Naive thymus-derived CD8-positive, alpha-beta T cell (primary cell): ENCODE measurements at regions not wholly inside any gene's neighbourhood (a gene's known extent, or its start where the extent isn't known, plus 50 kb on each side); places are given as distances from the start of the nearest gene placed in this dataset.

Source experiments
- ATAC-seq, 2 donors: fragments of 150-1000 bp; cut with Tn5 transposase in 1 of 2; sonication (Bioruptor Pico), chemical (Tn5 transposase) in 1 of 2; 1 replicate in 1 of 2; 2 replicates in 1 of 2; pipeline ENCODE4 v1.10.0; 2021; ENCODE audit warnings: mild to moderate bottlenecking in 2 of 2, moderate library complexity in 2 of 2
- POLR2A ChIA-PET: fragments of 350-600 bp; sonication (Branson Sonifier 250); formaldehyde crosslinking; loops from one replicate; lab custom pipeline; 2021; ENCODE audit warnings: antibody characterized with exemption; lab: Charles Lee
- DNase-seq, 10 donors: peaks; one replicate each; pipeline versions ENCODE4 v3.0.0 to v3.0.0-alpha.2; 2020 to 2022
- H3K27ac Mint-ChIP-seq, 10 donors: one replicate each; pipeline ENCODE4 v1.8.0; 2020 to 2022; ENCODE audit warnings: mild to moderate bottlenecking in 10 of 10, mixed read lengths in 10 of 10, moderate library complexity in 4 of 10, inconsistent platforms in 1 of 10
- H3K27me3 Mint-ChIP-seq, 5 donors: one replicate each; pipeline ENCODE4 v1.8.0; 2021 to 2022; ENCODE audit warnings: mixed read lengths in 5 of 5
- H3K36me3 Mint-ChIP-seq, 3 donors: one replicate each; pipeline ENCODE4 v1.8.0; 2020 to 2022; ENCODE audit warnings: mixed read lengths in 3 of 3, mild to moderate bottlenecking in 2 of 3, inconsistent platforms in 1 of 3
- H3K4me1 Mint-ChIP-seq, 4 donors: one replicate each; pipeline ENCODE4 v1.8.0; 2021 to 2022; ENCODE audit warnings: mixed read lengths in 4 of 4
- H3K4me3 Mint-ChIP-seq, 10 donors: one replicate each; pipeline ENCODE4 v1.8.0; 2020 to 2022; ENCODE audit warnings: mild to moderate bottlenecking in 10 of 10, mixed read lengths in 10 of 10, moderate library complexity in 6 of 10, inconsistent platforms in 1 of 10
- H3K9me3 Mint-ChIP-seq, 9 donors: one replicate each; pipeline ENCODE4 v1.8.0; 2020 to 2022; ENCODE audit warnings: mixed read lengths in 9 of 9, mild to moderate bottlenecking in 3 of 9, inconsistent platforms in 1 of 9, moderate library complexity in 1 of 9

DNA sequence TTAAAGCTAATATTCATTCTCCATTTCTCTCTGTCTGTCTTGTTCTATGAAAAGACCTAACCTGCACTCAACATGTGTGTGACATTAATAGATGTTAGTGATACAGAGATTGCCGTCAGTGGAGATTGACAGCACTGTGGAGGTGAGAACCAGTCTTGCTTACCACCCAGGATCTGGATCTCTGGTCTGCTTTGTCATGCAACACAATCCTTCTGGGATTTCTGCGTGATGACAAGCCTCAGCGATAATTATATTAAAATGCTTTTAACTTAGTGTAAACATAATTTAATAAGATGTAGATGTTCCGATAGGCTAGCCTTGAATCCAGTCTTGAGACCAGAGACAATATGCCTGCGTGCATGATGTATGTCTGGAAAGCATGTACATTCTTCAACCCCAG lies 262.0 kb upstream of the ZNF717 start:
- DNase-seq (no peak), ATAC-seq (no peak)
- Mint-ChIP-seq H3K4me1 (no peaks in the 10 kb centered on the region), H3K27ac (no peak overlapping the region), H3K27me3 (no peaks in the 10 kb centered on the region), H3K36me3 (no peaks in the 10 kb centered on the region), H3K4me3 (no peak overlapping the region), H3K9me3 (peaks cover 0 to 9% (median 3%) of the 10 kb centered on the region in 9 donors)
- POLR2A ChIA-PET: no interaction called here

DNA sequence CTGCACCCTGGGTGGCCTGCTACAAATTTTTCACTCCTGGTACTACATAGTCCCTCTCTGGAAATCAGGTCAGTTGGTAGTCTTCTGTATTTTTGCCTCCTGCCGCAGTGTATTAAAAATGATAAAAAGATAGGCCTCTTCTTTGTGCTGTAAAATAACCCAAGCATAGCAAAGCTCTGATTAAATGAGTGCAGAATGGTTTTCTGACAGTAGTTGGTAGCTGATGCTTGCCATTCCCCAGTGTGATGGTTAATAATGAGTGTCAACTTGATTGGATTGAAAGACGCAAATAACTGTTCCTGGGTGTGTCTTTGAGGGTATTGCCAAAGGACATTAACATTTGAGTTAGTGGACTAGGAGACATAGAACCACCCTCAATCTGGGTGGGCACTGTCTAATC lies 264.4 kb upstream of the ZNF717 start:
- Mint-ChIP-seq H3K36me3 (no peaks in the 10 kb centered on the region), H3K9me3 (peaks cover 0 to 8% (median 1%) of the 10 kb centered on the region in 9 donors), H3K27me3 (no peaks in the 10 kb centered on the region), H3K27ac (no peak overlapping the region), H3K4me1 (no peaks in the 10 kb centered on the region), H3K4me3 (no peak overlapping the region)
- DNase-seq (no peak), ATAC-seq (no peak)
- POLR2A ChIA-PET: no interaction called here

- H3K36me3 Mint-ChIP-seq: no peaks in the 10 kb centered on the region
- H3K27ac Mint-ChIP-seq: no peak overlapping the region
- DNase-seq (no peak), ATAC-seq (no peak)
- no peaks in the 10 kb centered on the region for H3K4me1 Mint-ChIP-seq
- no peaks in the 10 kb centered on the region for H3K27me3 Mint-ChIP-seq
- H3K9me3 Mint-ChIP-seq: peaks cover 0 to 16% (median 2%) of the 10 kb centered on the region in 9 donors
- POLR2A ChIA-PET: no interaction called here
- H3K4me3 Mint-ChIP-seq: no peak overlapping the region
These were observed 265.8 kb upstream of the ZNF717 start for GRCh38 chr3:76051145-76051544.

- POLR2A ChIA-PET: no interaction called here
- Mint-ChIP-seq H3K27me3 (no peaks in the 10 kb centered on the region), H3K36me3 (no peaks in the 10 kb centered on the region), H3K9me3 (peaks cover 0 to 20% (median 3%) of the 10 kb centered on the region in 9 donors), H3K4me1 (no peaks in the 10 kb centered on the region), H3K27ac (no peak overlapping the region), H3K4me3 (no peak overlapping the region)
- no peak for DNase-seq
- ATAC-seq: no peak
These were observed 269.1 kb upstream of the ZNF717 start for GRCh38 chr3:76054404-76054803.

- Mint-ChIP-seq H3K4me3 (no peak overlapping the region), H3K27me3 (no peaks in the 10 kb centered on the region), H3K4me1 (no peaks in the 10 kb centered on the region), H3K36me3 (no peaks in the 10 kb centered on the region), H3K9me3 (peaks cover 0 to 15% (median 3%) of the 10 kb centered on the region in 9 donors), H3K27ac (no peak overlapping the region)
- no peak for DNase-seq
- POLR2A ChIA-PET: no interaction called here
- no peak for ATAC-seq
These were observed 276.3 kb upstream of the ZNF717 start for GRCh38 chr3:76061654-76062053.

- POLR2A ChIA-PET: no interaction called here
- DNase-seq: no peak
- H3K9me3 Mint-ChIP-seq: peaks cover 0 to 11% (median 3%) of the 10 kb centered on the region in 9 donors
- no peaks in the 10 kb centered on the region for H3K36me3 Mint-ChIP-seq
- no peak for ATAC-seq
- no peaks in the 10 kb centered on the region for H3K4me1 Mint-ChIP-seq
- H3K4me3 Mint-ChIP-seq: no peak overlapping the region
- no peaks in the 10 kb centered on the region for H3K27me3 Mint-ChIP-seq
- H3K27ac Mint-ChIP-seq: no peak overlapping the region
These were observed 277.7 kb upstream of the ZNF717 start for GRCh38 chr3:76063019-76063418.

DNA sequence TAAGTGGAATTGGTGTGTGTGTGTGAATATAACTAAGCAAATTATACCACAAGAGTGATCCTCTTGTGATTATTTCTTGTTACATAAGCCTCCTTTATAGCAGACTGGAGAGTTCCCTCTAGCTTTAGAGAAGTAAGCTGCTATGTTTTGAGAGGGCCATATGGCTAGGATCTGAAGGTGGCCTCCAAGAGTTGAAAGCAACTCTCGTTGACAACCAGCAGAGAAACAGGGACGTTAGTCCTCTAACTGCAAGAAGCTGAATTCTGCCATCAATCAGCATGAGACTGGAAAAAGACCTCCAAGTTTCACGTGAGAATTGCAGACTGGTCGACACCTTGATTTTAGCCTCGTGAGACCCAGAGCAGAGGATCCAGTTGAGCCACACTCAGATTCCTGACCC lies 278.5 kb upstream of the ZNF717 start:
- H3K27me3 Mint-ChIP-seq: no peaks in the 10 kb centered on the region
- no peak overlapping the region for H3K4me3 Mint-ChIP-seq

DNA sequence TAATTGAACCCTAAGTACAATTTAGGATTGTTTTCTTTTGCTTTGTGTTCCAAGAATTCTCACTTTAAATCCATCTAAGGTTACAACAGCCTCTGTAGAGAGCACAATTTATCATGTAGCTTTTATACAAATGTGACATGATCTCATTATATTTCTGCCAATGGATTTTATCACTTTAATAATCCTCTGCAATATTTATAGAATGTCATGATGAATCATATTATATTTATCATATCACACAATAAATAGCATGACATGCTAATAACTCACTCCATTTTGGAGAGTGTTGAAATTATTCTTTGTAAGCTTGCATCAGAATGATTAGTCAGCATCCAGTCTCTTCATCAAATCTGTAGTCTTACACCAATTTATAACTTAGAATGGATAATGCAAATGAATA lies 280.6 kb upstream of the ZNF717 start:
- Mint-ChIP-seq H3K27me3 (no peaks in the 10 kb centered on the region), H3K36me3 (peaks cover 0 to 6% (median 0%) of the 10 kb centered on the region in 3 donors), H3K4me1 (no peaks in the 10 kb centered on the region), H3K9me3 (peaks cover 0 to 16% (median 4%) of the 10 kb centered on the region in 9 donors), H3K27ac (no peak overlapping the region), H3K4me3 (no peak overlapping the region)
- POLR2A ChIA-PET: no interaction called here
- no peak for DNase-seq
- no peak for ATAC-seq

More for the DNA sequence above, 278.5 kb upstream of the ZNF717 start:
- Mint-ChIP-seq H3K27ac (no peak overlapping the region), H3K36me3 (no peaks in the 10 kb centered on the region), H3K9me3 (peaks cover 0 to 14% (median 3%) of the 10 kb centered on the region in 9 donors), H3K4me1 (no peaks in the 10 kb centered on the region)
- DNase-seq: no peak
- no peak for ATAC-seq
- POLR2A ChIA-PET: no interaction called here

DNA sequence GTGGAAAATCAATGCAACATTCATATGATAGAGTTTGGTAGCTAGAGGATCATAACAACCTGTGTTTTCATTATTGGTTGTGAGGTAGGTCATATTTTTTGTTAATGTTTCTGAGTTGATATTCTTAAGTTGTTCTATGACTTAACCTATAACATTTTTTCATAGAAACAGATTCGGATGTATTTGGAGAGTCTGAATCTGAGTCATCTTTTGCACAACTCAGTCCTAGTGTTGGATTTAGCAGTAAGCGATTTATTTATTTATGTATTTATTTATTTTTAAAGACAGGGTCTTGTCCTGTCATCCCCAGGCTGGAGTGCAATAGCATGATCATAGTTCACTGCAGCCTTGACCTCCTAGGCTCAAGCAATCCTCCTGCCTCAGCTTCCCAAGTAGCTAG lies 292.8 kb upstream of the ZNF717 start:
- DNase-seq (no peak), ATAC-seq (no peak)
- Mint-ChIP-seq H3K9me3 (peaks cover 0 to 13% (median 4%) of the 10 kb centered on the region in 9 donors), H3K4me1 (no peaks in the 10 kb centered on the region), H3K27ac (no peak overlapping the region), H3K4me3 (no peak overlapping the region), H3K36me3 (no peaks in the 10 kb centered on the region), H3K27me3 (no peaks in the 10 kb centered on the region)
- POLR2A ChIA-PET: no interaction called here

- Mint-ChIP-seq H3K4me3 (no peak overlapping the region), H3K9me3 (peaks cover 1 to 24% (median 14%) of the 10 kb centered on the region in 9 donors), H3K27me3 (no peaks in the 10 kb centered on the region), H3K4me1 (no peaks in the 10 kb centered on the region), H3K36me3 (no peaks in the 10 kb centered on the region), H3K27ac (no peak overlapping the region)
- DNase-seq (no peak), ATAC-seq (no peak)
- POLR2A ChIA-PET: no interaction called here
These were observed 298.6 kb upstream of the ZNF717 start for GRCh38 chr3:76083992-76084391.

DNA sequence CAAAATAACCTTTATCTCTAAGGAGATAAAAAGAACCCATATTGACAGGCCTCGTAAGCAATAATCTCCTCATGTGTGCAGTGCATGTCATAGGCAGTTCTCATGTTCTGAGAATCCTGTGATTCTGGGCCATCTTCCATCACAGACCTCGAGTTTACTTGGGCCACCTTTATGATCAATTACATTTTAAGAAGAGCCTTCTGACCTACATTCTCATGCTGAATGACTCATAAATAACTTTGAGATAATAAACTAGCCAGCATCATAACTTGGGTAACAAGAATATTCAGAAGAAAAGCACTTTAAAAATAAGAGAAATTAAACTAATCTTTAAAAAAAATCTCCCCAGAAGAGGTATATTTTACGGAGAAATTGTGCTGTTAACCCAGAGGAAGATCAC lies 310.7 kb upstream of the ZNF717 start:
- no peak overlapping the region for H3K4me3 Mint-ChIP-seq
- no peaks in the 10 kb centered on the region for H3K27me3 Mint-ChIP-seq
- POLR2A ChIA-PET: no interaction called here
- no peak overlapping the region for H3K27ac Mint-ChIP-seq
- DNase-seq (no peak), ATAC-seq (no peak)
- H3K9me3 Mint-ChIP-seq: peaks cover under 1 to 20% (median 6%) of the 10 kb centered on the region in 9 donors
- H3K4me1 Mint-ChIP-seq: no peaks in the 10 kb centered on the region
- peaks cover 0 to under 1% (median 0%) of the 10 kb centered on the region in 3 donors for H3K36me3 Mint-ChIP-seq

- Mint-ChIP-seq H3K36me3 (peaks cover 0 to 4% (median 0%) of the 10 kb centered on the region in 3 donors), H3K9me3 (peaks cover 0 to 24% (median 9%) of the 10 kb centered on the region in 9 donors), H3K4me3 (no peak overlapping the region), H3K27ac (no peak overlapping the region), H3K27me3 (no peaks in the 10 kb centered on the region), H3K4me1 (no peaks in the 10 kb centered on the region)
- POLR2A ChIA-PET: interaction anchor here (0.6 kb wide), 1 partner anchor 871 kb away, joined by 3 read pairs; no protein-coding TSS in a partner anchor
- no peak for DNase-seq
- ATAC-seq: no peak
These were observed 311.7 kb upstream of the ZNF717 start for GRCh38 chr3:76096836-76097588.

DNA sequence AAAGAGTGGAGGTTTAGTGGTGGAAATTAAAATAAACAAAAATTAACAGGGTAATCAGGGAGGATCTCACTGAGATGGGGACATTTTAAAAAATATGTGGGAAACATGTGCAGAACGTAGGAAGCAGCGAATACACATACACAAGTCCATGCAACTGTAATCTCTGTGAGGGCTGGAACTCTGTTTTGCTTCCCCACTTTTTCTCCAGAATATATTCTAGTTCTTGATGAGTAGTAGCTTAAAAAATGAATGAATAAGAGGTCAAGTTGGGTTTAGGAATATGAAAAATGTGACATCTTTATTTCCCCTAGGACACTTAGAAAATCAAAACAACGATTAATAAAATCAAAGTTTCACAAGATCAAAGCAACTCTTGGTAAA lies 312.2 kb upstream of the ZNF717 start:
- Mint-ChIP-seq H3K4me3 (no peak overlapping the region), H3K27ac (no peak overlapping the region), H3K9me3 (peaks cover 0 to 24% (median 9%) of the 10 kb centered on the region in 9 donors), H3K36me3 (peaks cover 0 to 4% (median 0%) of the 10 kb centered on the region in 3 donors), H3K27me3 (no peaks in the 10 kb centered on the region), H3K4me1 (no peaks in the 10 kb centered on the region)
- DNase-seq: no peak
- POLR2A ChIA-PET: interaction anchor here (0.6 kb wide), 1 partner anchor 870 kb away, joined by 3 read pairs; no protein-coding TSS in a partner anchor
- ATAC-seq: no peak

GRCh38 chr3:76099956-76100355 lies 314.6 kb upstream of the ZNF717 start:
- POLR2A ChIA-PET: no interaction called here
- Mint-ChIP-seq H3K4me3 (no peak overlapping the region), H3K36me3 (peaks cover 0 to 4% (median 0%) of the 10 kb centered on the region in 3 donors), H3K4me1 (no peaks in the 10 kb centered on the region), H3K27me3 (no peaks in the 10 kb centered on the region), H3K27ac (no peak overlapping the region), H3K9me3 (peaks cover 0 to 25% (median 8%) of the 10 kb centered on the region in 9 donors)
- ATAC-seq (no peak), DNase-seq (no peak)
